BJ (cell line): ENCODE measurements at regions not wholly inside any gene's neighbourhood (a gene's known extent, or its start where the extent isn't known, plus 50 kb on each side); places are given as distances from the start of the nearest gene placed in this dataset.
A peak's percentile ranks its signal among the peaks of the same experiment; 100 is the strongest.

Source experiments
- CTCF ChIA-PET: fragments of 350-600 bp; formaldehyde crosslinking; extraction: SDS; loops from one replicate; lab custom pipeline; 2021; ENCODE audit warnings: antibody characterized with exemption, inconsistent platforms; lab: Yijun Ruan, JAX
- POLR2A ChIA-PET: fragments of 300-600 bp; sonication (Branson Sonifier 250); formaldehyde crosslinking; extraction: SDS; loops from one replicate; lab custom pipeline; 2021; ENCODE audit warnings: antibody characterized with exemption; lab: Charles Lee
- DNase-seq: peaks from one replicate; pipeline ENCODE4 v3.0.0-alpha.2; 2011; ENCODE audit warnings: low read depth
- H3K27me3 ChIP-seq: 2 replicates; pipeline ENCODE4 v1.6.0; 2011; ENCODE audit warnings: low read length; ENCODE audit not compliant: control insufficient read depth, insufficient read depth
- H3K36me3 ChIP-seq: 2 replicates; pipeline ENCODE4 v1.5.1; 2011; ENCODE audit warnings: low read length; ENCODE audit not compliant: control insufficient read depth, insufficient read depth
- H3K4me3 ChIP-seq: 2 replicates; pipeline ENCODE4 v1.5.1; 2011; ENCODE audit warnings: low read depth, mild to moderate bottlenecking, control low read depth, low read length
- CTCF ChIP-seq: IDR thresholded peaks from 2 replicates; pipeline ENCODE4 v1.5.1; 2011; ENCODE audit warnings: low read depth, mild to moderate bottlenecking, control low read depth, inconsistent platforms, low read length, moderate library complexity; ENCODE audit not compliant: insufficient read depth

- no peak for TF ChIP-seq CTCF
- no peak overlapping the region for H3K4me3 ChIP-seq
- H3K27me3 ChIP-seq, result peaks cover 15% of the 10 kb centered on the region
- ChIA-PET CTCF (interaction anchor here (1.0 to 1.4 kb wide), 2 partner anchors 22 to 166 kb away, joined by 3 to 5 read pairs; no protein-coding TSS in a partner anchor), POLR2A (no interaction called here)
- no peak for DNase-seq
- no peaks in the 10 kb centered on the region for H3K36me3 ChIP-seq
Observed at GRCh38 chr14:103271189-103271588, 62.8 kb upstream of the EIF5 start.

- H3K36me3 ChIP-seq, result no peaks in the 10 kb centered on the region
- CTCF ChIA-PET, result no interaction called here
- peak overlapping the region; percentile 13 for H3K4me3 ChIP-seq
- POLR2A ChIA-PET, result no interaction called here
- H3K27me3 ChIP-seq, result peaks cover 16% of the 10 kb centered on the region
- DNase-seq, result no peak
- TF ChIP-seq CTCF, result no peak
Observed at GRCh38 chr14:103273145-103273744, 60.8 kb upstream of the EIF5 start.

- ChIA-PET CTCF (no interaction called here), POLR2A (no interaction called here)
- H3K36me3 ChIP-seq, result no peaks in the 10 kb centered on the region
- no peak overlapping the region for H3K4me3 ChIP-seq
- no peak for TF ChIP-seq CTCF
- H3K27me3 ChIP-seq, result peaks cover 16% of the 10 kb centered on the region
- no peak for DNase-seq
Observed at GRCh38 chr14:103273745-103274615, 60.1 kb upstream of the EIF5 start.

GRCh38 chr14:103275000-103275399 lies 59.0 kb upstream of the EIF5 start:
- TF ChIP-seq CTCF, result no peak
- POLR2A ChIA-PET, result no interaction called here
- H3K27me3 ChIP-seq, result peaks cover 15% of the 10 kb centered on the region
- H3K4me3 ChIP-seq, result no peak overlapping the region
- H3K36me3 ChIP-seq, result no peaks in the 10 kb centered on the region
- CTCF ChIA-PET, result interaction anchor here (1.0 kb wide), 2 partner anchors 15 to 119 kb away, joined by 3 read pairs; no protein-coding TSS in a partner anchor
- DNase-seq, result no peak

- no peak for DNase-seq
- ChIA-PET POLR2A (no interaction called here), CTCF (interaction anchor here (1.2 to 1.6 kb wide), 3 partner anchors 13 to 199 kb away, joined by 4 to 10 read pairs (median 4); no protein-coding TSS in a partner anchor)
- no peak overlapping the region for H3K4me3 ChIP-seq
- H3K27me3 ChIP-seq, result peaks cover 15% of the 10 kb centered on the region
- TF ChIP-seq CTCF, result no peak
- H3K36me3 ChIP-seq, result no peaks in the 10 kb centered on the region
Observed at GRCh38 chr14:103277931-103278330, 56.1 kb upstream of the EIF5 start.
